Kidney epithelial cell (primary cell): ENCODE measurements at regions not wholly inside any gene's neighbourhood (a gene's known extent, or its start where the extent isn't known, plus 50 kb on each side); places are given as distances from the start of the nearest gene placed in this dataset.

Source experiments
- DNase-seq: peaks from one replicate; pipeline ENCODE4 v3.0.0-alpha.2; 2010; ENCODE audit warnings: low read depth
- H3K27me3 ChIP-seq: 2 replicates; pipeline ENCODE4 v1.6.0; 2011; ENCODE audit warnings: low read length; ENCODE audit not compliant: control insufficient read depth, insufficient read depth
- H3K36me3 ChIP-seq: 2 replicates; pipeline ENCODE4 v1.5.1; 2011; ENCODE audit warnings: low read length; ENCODE audit not compliant: control insufficient read depth, insufficient read depth
- H3K4me3 ChIP-seq: 2 replicates; pipeline ENCODE4 v1.5.1; 2011; ENCODE audit warnings: low read depth, mild to moderate bottlenecking, control low read depth, low read length
- TF ChIP-seq, protein P1 (sequence below): IDR thresholded peaks from 2 replicates; pipeline ENCODE4 v1.5.1; 2011; ENCODE audit warnings: mild to moderate bottlenecking, moderate library complexity, low read length, control low read depth, inconsistent platforms; ENCODE audit not compliant: insufficient read depth, poor library complexity, severe bottlenecking

DNA sequence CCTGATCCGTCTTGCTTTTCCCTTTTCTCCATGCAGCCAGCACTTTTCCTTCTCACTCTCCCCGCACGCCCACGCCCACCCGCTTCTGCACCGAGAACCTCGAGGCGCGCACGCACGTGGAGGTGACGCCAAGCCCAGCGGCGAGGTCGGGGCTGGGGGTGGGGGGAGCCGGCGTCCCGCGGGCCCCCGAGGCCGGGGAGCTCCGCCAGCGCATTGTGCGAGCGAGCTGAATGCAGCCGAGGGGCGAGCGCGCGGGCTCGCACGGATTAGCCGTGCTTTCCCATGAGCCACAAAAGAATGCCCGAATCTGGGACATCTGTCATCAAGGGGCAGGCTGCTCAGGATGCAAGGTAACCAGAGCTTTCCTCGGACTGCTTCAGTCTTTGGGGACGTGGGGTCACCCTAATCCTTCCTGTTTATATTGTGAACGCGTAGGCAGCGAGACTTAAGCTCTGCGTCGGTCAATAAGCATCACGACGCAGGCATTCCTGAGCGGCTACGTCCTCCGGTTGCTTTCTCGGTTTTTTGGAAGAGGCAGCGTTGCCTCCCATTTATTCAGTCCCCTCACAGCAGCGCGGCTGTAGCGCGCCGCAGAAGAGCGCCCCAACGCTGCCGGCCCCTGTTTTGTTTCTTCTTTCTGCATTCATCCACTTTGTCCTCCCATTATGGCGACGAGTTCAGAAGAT lies 67.3 kb upstream of the AKT3 start:
- Histone ChIP-seq H3K4me3 (peak overlapping the region; percentile 43), H3K36me3 (no peaks in the 10 kb centered on the region), H3K27me3 (peaks cover 5% of the 10 kb centered on the region)
- TF ChIP-seq, protein P1, sequence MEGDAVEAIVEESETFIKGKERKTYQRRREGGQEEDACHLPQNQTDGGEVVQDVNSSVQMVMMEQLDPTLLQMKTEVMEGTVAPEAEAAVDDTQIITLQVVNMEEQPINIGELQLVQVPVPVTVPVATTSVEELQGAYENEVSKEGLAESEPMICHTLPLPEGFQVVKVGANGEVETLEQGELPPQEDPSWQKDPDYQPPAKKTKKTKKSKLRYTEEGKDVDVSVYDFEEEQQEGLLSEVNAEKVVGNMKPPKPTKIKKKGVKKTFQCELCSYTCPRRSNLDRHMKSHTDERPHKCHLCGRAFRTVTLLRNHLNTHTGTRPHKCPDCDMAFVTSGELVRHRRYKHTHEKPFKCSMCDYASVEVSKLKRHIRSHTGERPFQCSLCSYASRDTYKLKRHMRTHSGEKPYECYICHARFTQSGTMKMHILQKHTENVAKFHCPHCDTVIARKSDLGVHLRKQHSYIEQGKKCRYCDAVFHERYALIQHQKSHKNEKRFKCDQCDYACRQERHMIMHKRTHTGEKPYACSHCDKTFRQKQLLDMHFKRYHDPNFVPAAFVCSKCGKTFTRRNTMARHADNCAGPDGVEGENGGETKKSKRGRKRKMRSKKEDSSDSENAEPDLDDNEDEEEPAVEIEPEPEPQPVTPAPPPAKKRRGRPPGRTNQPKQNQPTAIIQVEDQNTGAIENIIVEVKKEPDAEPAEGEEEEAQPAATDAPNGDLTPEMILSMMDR: peak; percentile 17
- no peak for DNase-seq

DNA sequence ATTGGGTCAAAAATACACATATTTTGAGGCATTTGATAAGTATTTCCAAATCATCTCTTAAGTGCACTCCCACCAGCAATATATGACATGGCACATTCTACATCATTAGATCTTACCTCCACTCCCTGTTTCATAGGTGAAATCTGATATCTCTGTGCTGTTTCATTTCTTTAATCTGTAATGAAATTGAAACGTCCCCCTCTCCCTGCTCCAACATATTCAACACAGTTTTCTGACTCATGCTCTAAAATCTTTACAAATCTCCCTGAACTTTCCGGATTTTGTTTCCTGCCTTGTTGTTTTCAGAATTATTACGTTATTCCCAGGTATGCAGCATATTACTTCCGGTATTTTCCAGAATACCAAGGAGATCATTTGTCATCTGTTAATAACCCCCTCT lies 66.1 kb upstream of the AKT3 start:
- TF ChIP-seq, protein P1: no peak
- Histone ChIP-seq H3K27me3 (peaks cover 5% of the 10 kb centered on the region), H3K4me3 (no peak overlapping the region), H3K36me3 (no peaks in the 10 kb centered on the region)
- no peak for DNase-seq

DNA sequence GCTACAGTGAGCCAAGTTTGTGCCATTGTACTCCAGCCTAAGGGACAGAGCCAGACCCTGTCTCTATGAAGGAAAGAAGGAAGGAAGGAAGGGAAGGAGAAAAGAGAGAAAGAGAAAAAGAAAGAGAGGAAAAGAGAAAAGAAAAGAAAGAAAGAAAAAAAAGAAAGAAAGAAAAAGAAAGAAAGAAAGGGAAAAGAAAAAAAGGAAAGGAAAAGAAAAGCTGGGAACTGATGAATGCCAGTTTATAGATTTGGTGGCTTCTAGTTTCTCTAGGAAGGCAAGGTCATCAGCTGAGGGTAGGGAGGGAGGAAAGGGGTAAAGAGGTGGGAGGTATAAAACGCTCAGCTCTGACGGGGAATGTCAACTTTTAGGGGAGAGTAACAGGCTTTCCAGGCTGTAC lies 62.3 kb upstream of the AKT3 start:
- H3K36me3 ChIP-seq: no peaks in the 10 kb centered on the region
- no peak for DNase-seq
- no peak overlapping the region for H3K4me3 ChIP-seq
- H3K27me3 ChIP-seq: peaks cover 3% of the 10 kb centered on the region
- TF ChIP-seq, protein P1: no peak

DNA sequence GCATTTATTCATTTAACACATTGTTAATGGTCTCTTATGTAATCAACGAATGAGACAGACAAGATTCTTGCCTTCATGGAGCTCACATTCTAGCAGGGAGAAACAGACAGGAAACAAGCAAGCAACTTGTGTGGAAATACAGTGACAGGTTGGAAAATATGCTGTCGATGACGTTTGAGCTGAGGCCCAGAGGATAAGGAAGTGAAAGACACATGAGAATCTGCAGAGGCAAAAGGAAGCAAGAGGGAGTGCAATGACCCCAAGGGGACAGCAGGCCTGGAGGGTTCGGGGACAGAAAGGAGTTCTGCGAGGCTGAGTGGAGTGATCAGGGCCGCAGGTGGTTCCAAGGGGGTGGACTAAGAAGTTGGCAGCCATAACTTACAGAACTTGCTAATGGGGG lies 60.6 kb upstream of the AKT3 start:
- no peaks in the 10 kb centered on the region for H3K27me3 ChIP-seq
- H3K36me3 ChIP-seq: no peaks in the 10 kb centered on the region
- TF ChIP-seq, protein P1: no peak
- H3K4me3 ChIP-seq: no peak overlapping the region
- DNase-seq: no peak

DNA sequence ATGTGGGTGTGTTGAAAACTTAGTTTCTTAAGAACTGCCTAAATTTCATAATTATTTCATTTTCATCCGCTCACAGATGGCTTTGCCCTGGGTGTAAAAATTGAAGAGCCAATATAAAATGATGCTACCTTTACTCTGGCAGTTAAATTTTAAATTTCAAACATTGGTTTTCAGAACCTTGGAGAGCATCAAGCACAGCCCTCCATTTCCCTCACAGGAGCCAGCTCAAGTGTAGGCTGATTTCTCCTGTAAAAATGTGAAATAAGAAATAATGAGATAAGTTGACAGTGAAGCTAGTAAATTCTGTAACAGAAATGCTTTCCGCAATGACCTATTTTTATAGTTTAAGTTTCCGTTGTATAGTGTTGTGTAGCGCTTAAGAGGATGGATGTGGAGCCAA lies 53.9 kb upstream of the AKT3 start:
- TF ChIP-seq, protein P1: no peak
- Histone ChIP-seq H3K36me3 (no peaks in the 10 kb centered on the region), H3K27me3 (no peaks in the 10 kb centered on the region), H3K4me3 (no peak overlapping the region)
- no peak for DNase-seq

DNA sequence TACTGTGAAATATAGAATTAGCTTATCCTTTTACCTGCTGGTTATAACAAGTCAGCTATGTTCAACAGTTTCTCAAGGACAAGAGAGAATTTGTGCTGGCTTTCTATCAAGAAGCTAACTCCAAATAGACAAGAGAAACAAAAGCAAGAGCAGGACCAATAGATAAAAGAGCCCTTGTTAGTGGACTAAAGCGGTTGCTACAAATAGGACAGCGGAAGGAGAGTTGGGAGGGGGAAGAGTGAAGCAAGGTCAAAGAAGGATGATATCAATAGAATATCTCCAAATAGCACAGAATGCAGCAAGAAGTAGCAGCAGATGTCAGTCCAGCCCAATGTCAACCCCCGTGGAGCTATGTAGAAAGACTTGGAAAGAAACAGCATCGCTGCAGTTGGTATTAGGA lies 53.0 kb upstream of the AKT3 start:
- TF ChIP-seq, protein P1: no peak
- Histone ChIP-seq H3K36me3 (no peaks in the 10 kb centered on the region), H3K4me3 (no peak overlapping the region), H3K27me3 (no peaks in the 10 kb centered on the region)
- DNase-seq: no peak
